HFF-Myc (cell line): ENCODE measurements at regions not wholly inside any gene's neighbourhood (a gene's known extent, or its start where the extent isn't known, plus 50 kb on each side); places are given as distances from the start of the nearest gene placed in this dataset.

Experiments
- DNase-seq: peaks from one replicate; pipeline ENCODE4 v3.0.0-alpha.2; 2011; ENCODE audit warnings: low read depth; ENCODE audit errors: extremely low read depth
- H3K4me3 ChIP-seq: replicated peaks from 2 replicates; pipeline ENCODE4 v1.5.1; 2011; ENCODE audit warnings: low read depth, mild to moderate bottlenecking, control low read depth, low read length
- CTCF ChIP-seq: IDR thresholded peaks from 2 replicates; pipeline ENCODE4 v1.5.1; 2012; ENCODE audit warnings: mild to moderate bottlenecking, low read depth, low read length, control low read depth; ENCODE audit errors: missing control alignments

DNA sequence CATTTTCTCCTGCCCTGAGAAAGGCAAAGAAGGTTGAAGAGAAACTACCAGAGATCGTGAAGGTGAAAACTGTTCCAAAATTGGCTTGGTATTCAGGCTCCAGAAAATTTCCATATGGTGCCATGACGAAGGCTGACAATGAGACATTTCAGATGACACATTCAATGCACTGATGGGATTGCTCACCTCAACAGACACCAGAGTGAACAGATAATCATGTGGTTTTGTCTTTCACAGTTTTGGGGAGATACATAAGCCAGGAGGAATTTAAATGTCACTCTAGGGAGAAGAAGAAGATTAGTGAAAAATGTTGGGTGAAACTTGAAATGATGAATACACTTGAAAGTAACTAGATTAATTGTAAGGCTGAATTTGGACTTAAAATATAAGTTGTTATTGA lies 339.7 kb upstream of the EPHA3 start:
- no peak overlapping the region for H3K4me3 ChIP-seq
- DNase-seq = no peak
- TF ChIP-seq CTCF = no peak

- no peak for DNase-seq
- TF ChIP-seq CTCF = no peak
- no peak overlapping the region for H3K4me3 ChIP-seq
Measured at GRCh38 chr3:88773766-88774165, 333.7 kb upstream of the EPHA3 start.

DNA sequence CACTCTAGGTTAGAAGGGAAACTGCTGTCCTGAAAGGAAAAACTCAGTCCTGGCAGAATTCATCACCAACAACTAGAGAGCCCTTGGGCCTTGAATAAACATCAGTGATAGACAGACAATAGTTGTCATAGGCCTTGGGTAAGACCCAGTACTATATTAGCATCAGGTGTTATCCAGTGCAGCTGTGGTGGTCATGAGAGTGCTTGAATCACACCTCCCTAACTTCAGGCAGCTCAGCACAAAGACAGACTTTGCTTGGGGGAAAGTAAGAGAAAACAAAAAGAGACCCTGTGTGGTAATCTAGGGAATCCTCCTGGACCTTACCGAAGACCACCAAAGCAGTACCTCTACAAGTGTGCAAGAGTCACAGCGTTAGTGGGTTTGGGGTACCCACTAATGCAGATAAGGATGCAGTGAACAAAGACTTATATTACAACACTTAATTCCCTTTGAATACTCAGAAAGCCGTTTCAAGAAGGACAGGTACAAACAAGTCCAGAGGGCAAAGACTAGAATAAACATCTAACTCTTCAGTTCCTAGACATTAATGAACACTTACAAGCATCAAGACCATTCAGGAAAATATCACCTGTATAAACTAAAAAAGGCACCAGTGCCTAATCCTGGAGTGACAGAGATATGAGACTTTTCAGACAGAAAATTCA lies 332.3 kb upstream of the EPHA3 start:
- TF ChIP-seq CTCF = no peak
- H3K4me3 ChIP-seq = no peak overlapping the region
- DNase-seq = no peak

DNA sequence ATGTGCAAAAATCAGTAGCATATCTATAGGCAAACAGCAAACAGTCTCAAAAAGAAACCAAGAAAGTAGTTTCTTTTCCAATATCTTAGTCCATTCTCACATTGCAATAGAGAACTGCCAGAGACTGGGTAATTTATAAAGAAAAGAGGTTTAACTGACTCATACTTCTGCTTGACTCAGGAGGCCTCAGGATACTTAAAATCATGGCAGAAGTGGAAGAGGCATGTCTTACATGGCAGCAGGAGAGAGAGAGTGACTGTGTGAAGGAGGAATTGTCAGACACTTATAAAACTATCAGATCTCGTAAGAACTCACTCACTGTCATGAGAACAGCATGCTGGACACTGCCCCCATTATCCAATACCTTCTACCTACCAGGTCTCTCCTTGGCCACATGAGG lies 327.9 kb upstream of the EPHA3 start:
- H3K4me3 ChIP-seq = no peak overlapping the region
- TF ChIP-seq CTCF = no peak
- DNase-seq = no peak

GRCh38 chr3:88784925-88785324 lies 322.5 kb upstream of the EPHA3 start:
- no peak overlapping the region for H3K4me3 ChIP-seq
- DNase-seq = no peak
- no peak for TF ChIP-seq CTCF

GRCh38 chr3:88785841-88786240 lies 321.6 kb upstream of the EPHA3 start:
- no peak overlapping the region for H3K4me3 ChIP-seq
- no peak for DNase-seq
- TF ChIP-seq CTCF = no peak

DNA sequence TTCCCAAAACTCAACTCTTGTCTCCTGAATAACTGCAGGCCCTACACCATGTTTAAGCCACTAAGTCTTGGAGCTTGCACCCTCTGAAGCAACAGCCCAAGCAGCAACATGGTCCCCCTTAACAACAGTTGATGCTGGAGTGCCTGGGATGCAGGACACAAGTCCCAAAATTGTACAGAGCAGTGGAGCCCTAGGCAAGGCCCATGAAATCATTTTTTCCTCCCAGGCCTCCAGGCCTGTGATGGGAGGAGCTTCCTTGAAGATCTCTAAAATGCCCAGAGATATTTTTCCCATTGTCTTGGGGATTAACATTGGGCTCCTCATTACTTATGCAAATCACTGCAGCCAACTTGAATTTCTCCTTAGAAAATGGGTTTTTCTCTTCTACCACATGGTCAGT lies 311.9 kb upstream of the EPHA3 start:
- DNase-seq = no peak

More for the DNA sequence above, 311.9 kb upstream of the EPHA3 start:
- H3K4me3 ChIP-seq = no peak overlapping the region
- TF ChIP-seq CTCF = no peak
